HG03520 (cell line): ENCODE measurements at regions not wholly inside any gene's neighbourhood (a gene's known extent, or its start where the extent isn't known, plus 50 kb on each side); places are given as distances from the start of the nearest gene placed in this dataset.
"Not testable (repeated sequence)": the region's sequence is repeated elsewhere in the genome, so short reads cannot be mapped to it uniquely, and the experiment has no call there.

Experiments
- ATAC-seq: cut with Tn5 transposase; IDR thresholded peaks from one replicate; pipeline ENCODE4 v1.9.1; 2021; ENCODE audit warnings: mild to moderate bottlenecking, moderate library complexity; ENCODE audit not compliant: unreplicated experiment

GRCh38 chr5:1598950-1599737 is 75.4 kb upstream of the LPCAT1 start:
- not testable (repeated sequence) for ATAC-seq

GRCh38 chr5:1597093-1597473 is 73.3 kb upstream of the LPCAT1 start:
- ATAC-seq = not testable (repeated sequence)

GRCh38 chr5:1596462-1597092 is 72.8 kb upstream of the LPCAT1 start:
- not testable (repeated sequence) for ATAC-seq

GRCh38 chr5:1594357-1595106 is 70.8 kb upstream of the LPCAT1 start:
- ATAC-seq = peak; percentile 86

- ATAC-seq = peak; percentile 5
Measured at GRCh38 chr5:1593903-1594356, 70.2 kb upstream of the LPCAT1 start.

GRCh38 chr5:1588071-1588694 is 64.4 kb upstream of the LPCAT1 start:
- not testable (repeated sequence) for ATAC-seq

- ATAC-seq = not testable (repeated sequence)
Measured at GRCh38 chr5:1583081-1583875, 59.5 kb upstream of the LPCAT1 start.

GRCh38 chr5:1579389-1579788 is 55.6 kb upstream of the LPCAT1 start:
- not testable (repeated sequence) for ATAC-seq

GRCh38 chr5:1576851-1577250 is 53.1 kb upstream of the LPCAT1 start:
- ATAC-seq = not testable (repeated sequence)

- not testable (repeated sequence) for ATAC-seq
Measured at GRCh38 chr5:1575991-1576714, 52.4 kb upstream of the LPCAT1 start.

GRCh38 chr5:1575491-1575890 is 51.7 kb upstream of the LPCAT1 start:
- not testable (repeated sequence) for ATAC-seq

GRCh38 chr5:1574023-1574318 is 50.2 kb upstream of the LPCAT1 start:
- not testable (repeated sequence) for ATAC-seq

GRCh38 chr5:1573217-1574022 is 49.7 kb upstream of the LPCAT1 start:
- not testable (repeated sequence) for ATAC-seq
